Neuronal stem cell (in vitro differentiated cells): ENCODE measurements at regions not wholly inside any gene's neighbourhood (a gene's known extent, or its start where the extent isn't known, plus 50 kb on each side); places are given as distances from the start of the nearest gene placed in this dataset.

Experiments used
- DNase-seq: peaks from one replicate; pipeline ENCODE4 v3.0.0-alpha.2; 2013; ENCODE audit warnings: low spot score
- H2AFZ ChIP-seq: one replicate; pipeline ENCODE4 v1.6.1; 2013; ENCODE audit warnings: mild to moderate bottlenecking, low read length, inconsistent platforms
- H2AK5ac ChIP-seq: 2 replicates; pipeline ENCODE4 v1.6.1; 2013; ENCODE audit warnings: low read depth, mild to moderate bottlenecking, inconsistent platforms, low read length, moderate library complexity, mixed read lengths
- H2BK120ac ChIP-seq: 2 replicates; pipeline ENCODE4 v1.6.1; 2013; ENCODE audit warnings: low read depth, mild to moderate bottlenecking, inconsistent platforms, low read length, moderate library complexity, mixed read lengths
- H2BK12ac ChIP-seq: one replicate; pipeline ENCODE4 v1.6.1; 2013; ENCODE audit warnings: low read length, inconsistent platforms
- H2BK15ac ChIP-seq: 2 replicates; pipeline ENCODE4 v1.6.1; 2013; ENCODE audit warnings: mild to moderate bottlenecking, low read length, inconsistent platforms, mixed read lengths
- H2BK5ac ChIP-seq: one replicate; pipeline ENCODE4 v1.6.1; 2013; ENCODE audit warnings: inconsistent platforms, mild to moderate bottlenecking, low read length, moderate library complexity
- H3K14ac ChIP-seq: one replicate; pipeline ENCODE4 v1.6.1; 2013; ENCODE audit warnings: low read length, inconsistent platforms
- H3K18ac ChIP-seq: 2 replicates; pipeline ENCODE4 v1.6.1; 2013; ENCODE audit warnings: low read length, inconsistent platforms
- H3K23ac ChIP-seq: 2 replicates; pipeline ENCODE4 v1.6.1; 2013; ENCODE audit warnings: low read depth, mild to moderate bottlenecking, mixed read lengths, low read length, inconsistent platforms; ENCODE audit not compliant: poor library complexity
- H3K27ac ChIP-seq: replicated peaks from 3 replicates; pipeline ENCODE4 v1.5.1; 2013; ENCODE audit warnings: low read length, inconsistent platforms
- H3K27me3 ChIP-seq, 3 experiments: 2 replicates each; pipeline ENCODE4 v1.6.1; 2013; ENCODE audit warnings: low read length in 3 of 3, mild to moderate bottlenecking in 2 of 3, inconsistent platforms in 1 of 3, low read depth in 1 of 3, mixed read lengths in 1 of 3, moderate library complexity in 1 of 3; ENCODE audit not compliant: control insufficient read depth in 3 of 3, insufficient read depth in 3 of 3
- H3K36me3 ChIP-seq, 2 donors: replicated peaks in 1 of 2; 2 replicates each; pipeline ENCODE4 v1.6.1; 2013; ENCODE audit warnings: low read length in 2 of 2; ENCODE audit not compliant: control insufficient read depth in 2 of 2, insufficient read depth in 2 of 2
- H3K4ac ChIP-seq: 2 replicates; pipeline ENCODE4 v1.6.1; 2013; ENCODE audit warnings: inconsistent platforms, mild to moderate bottlenecking, low read length, moderate library complexity
- H3K4me1 ChIP-seq, 2 donors: 1 replicate in 1 of 2; 2 replicates in 1 of 2; pipeline ENCODE4 v1.6.1; 2013; ENCODE audit warnings: low read length in 2 of 2, low read depth in 1 of 2; ENCODE audit not compliant: control insufficient read depth in 2 of 2, insufficient read depth in 1 of 2
- H3K4me2 ChIP-seq: one replicate; pipeline ENCODE4 v1.6.1; 2013; ENCODE audit warnings: mild to moderate bottlenecking, low read length, inconsistent platforms; ENCODE audit not compliant: insufficient read depth, poor library complexity, severe bottlenecking
- H3K4me3 ChIP-seq, 2 donors: 2 replicates each; pipeline ENCODE4 v1.5.1; 2013; ENCODE audit warnings: low read length in 2 of 2, mild to moderate bottlenecking in 2 of 2, inconsistent platforms in 1 of 2, moderate library complexity in 1 of 2
- H3K79me1 ChIP-seq: one replicate; pipeline ENCODE4 v1.6.1; 2013; ENCODE audit warnings: low read depth, mild to moderate bottlenecking, inconsistent platforms, low read length, moderate library complexity
- H3K9ac ChIP-seq: one replicate; pipeline ENCODE4 v1.6.1; 2013; ENCODE audit warnings: mild to moderate bottlenecking, low read depth, low read length, inconsistent platforms; ENCODE audit not compliant: poor library complexity
- H3K9me3 ChIP-seq, 2 donors: replicated peaks in 1 of 2; 2 replicates each; pipeline versions ENCODE3 to v1.6.1; 2013; ENCODE audit warnings: low read length in 2 of 2, mild to moderate bottlenecking in 2 of 2, inconsistent platforms in 1 of 2, low read depth in 1 of 2, mixed read lengths in 1 of 2, moderate library complexity in 1 of 2; ENCODE audit not compliant: control insufficient read depth in 2 of 2, insufficient read depth in 1 of 2
- H4K8ac ChIP-seq: one replicate; pipeline ENCODE4 v1.6.1; 2013; ENCODE audit warnings: low read depth, mild to moderate bottlenecking, inconsistent platforms, low read length, moderate library complexity
- H4K91ac ChIP-seq: one replicate; pipeline ENCODE4 v1.6.1; 2013; ENCODE audit warnings: low read length, low read depth, mild to moderate bottlenecking, inconsistent platforms; ENCODE audit not compliant: poor library complexity
- WGBS, 2 donors: extraction: QIAGEN DNeasy Blood & Tissue Kit; methylation state at CpG; one replicate each; pipeline ENCODE4 v1.1.7; 2013; ENCODE audit warnings: missing lambda C conversion rate in 2 of 2, mixed read lengths in 1 of 2; ENCODE audit not compliant: insufficient read length in 2 of 2, insufficient replicate concordance in 1 of 2; ENCODE audit errors: extremely low coverage in 2 of 2; 5-methylcytosine and 5-hydroxymethylcytosine counted together

- Histone ChIP-seq H2AK5ac (no peak overlapping the region), H3K14ac (no peak overlapping the region), H2BK12ac (no peak overlapping the region), H3K27me3 (no peaks in the 10 kb centered on the region), H3K27ac (no peak overlapping the region), H3K4me1 (peaks cover 0 to 2% of the 10 kb centered on the region in 2 donors), H2BK5ac (no peak overlapping the region), H4K8ac (no peak overlapping the region), H2AFZ (no peak overlapping the region), H3K4me3 (no peak overlapping the region), H3K36me3 (no peaks in the 10 kb centered on the region), H3K23ac (no peak overlapping the region), H3K9ac (no peak overlapping the region), H3K18ac (peak overlapping the region; percentile 73), H3K79me1 (no peaks in the 10 kb centered on the region), H3K9me3 (no peaks in the 10 kb centered on the region), H3K4ac (no peak overlapping the region), H3K4me2 (no peak overlapping the region), H2BK15ac (no peak overlapping the region), H4K91ac (no peak overlapping the region), H2BK120ac (no peak overlapping the region)
- no peak for DNase-seq
- no CpG with 5 or more reads among the region's 3 CpGs for WGBS, 2 donors
Observed at GRCh38 chr7:41910940-41911600, 208.2 kb upstream of the INHBA start.

- H3K4me3 ChIP-seq: no peak overlapping the region
- H3K9ac ChIP-seq: no peak overlapping the region
- no peak overlapping the region for H3K14ac ChIP-seq
- H3K27ac ChIP-seq: no peak overlapping the region
- no peaks in the 10 kb centered on the region for H3K27me3 ChIP-seq
- no peak overlapping the region for H2BK12ac ChIP-seq
- no peak overlapping the region for H2AK5ac ChIP-seq
- H3K18ac ChIP-seq: no peak overlapping the region
- no peak for DNase-seq
- no peak overlapping the region for H3K4ac ChIP-seq
- H3K36me3 ChIP-seq: no peaks in the 10 kb centered on the region
- no peak overlapping the region for H4K8ac ChIP-seq
- no peak overlapping the region for H4K91ac ChIP-seq
- no peak overlapping the region for H3K23ac ChIP-seq
- no peak overlapping the region for H2BK120ac ChIP-seq
- no peak overlapping the region for H3K4me2 ChIP-seq
- H3K4me1 ChIP-seq: peaks cover 0 to 2% of the 10 kb centered on the region in 2 donors
- H2BK5ac ChIP-seq: no peak overlapping the region
- H2BK15ac ChIP-seq: no peak overlapping the region
- peaks cover 2 to 6% of the 10 kb centered on the region in 2 donors for H3K9me3 ChIP-seq
- H3K79me1 ChIP-seq: no peaks in the 10 kb centered on the region
- no peak overlapping the region for H2AFZ ChIP-seq
Observed at GRCh38 chr7:41907444-41907843, 204.6 kb upstream of the INHBA start.

- no peak overlapping the region for H3K9ac ChIP-seq
- H2BK12ac ChIP-seq: no peak overlapping the region
- H4K8ac ChIP-seq: no peak overlapping the region
- no peak overlapping the region for H2BK15ac ChIP-seq
- H3K27me3 ChIP-seq: peaks cover 0 to 3% (median 0%) of the 10 kb centered on the region in 3 experiments
- no peak overlapping the region for H2BK5ac ChIP-seq
- no peak overlapping the region for H2BK120ac ChIP-seq
- no peak overlapping the region for H3K14ac ChIP-seq
- no CpG with 5 or more reads among the region's 2 CpGs for WGBS, 2 donors
- no peak for DNase-seq
- H3K79me1 ChIP-seq: no peaks in the 10 kb centered on the region
- H3K4ac ChIP-seq: no peak overlapping the region
- H3K23ac ChIP-seq: no peak overlapping the region
- H3K27ac ChIP-seq: no peak overlapping the region
- no peak overlapping the region for H3K4me2 ChIP-seq
- no peaks in the 10 kb centered on the region for H3K4me1 ChIP-seq
- H3K18ac ChIP-seq: no peak overlapping the region
- peaks cover 2 to 6% of the 10 kb centered on the region in 2 donors for H3K9me3 ChIP-seq
- H4K91ac ChIP-seq: no peak overlapping the region
- H3K36me3 ChIP-seq: no peaks in the 10 kb centered on the region
- H3K4me3 ChIP-seq: no peak overlapping the region
- H2AFZ ChIP-seq: no peak overlapping the region
- no peak overlapping the region for H2AK5ac ChIP-seq
Observed at GRCh38 chr7:41900532-41900931, 197.6 kb upstream of the INHBA start.

DNA sequence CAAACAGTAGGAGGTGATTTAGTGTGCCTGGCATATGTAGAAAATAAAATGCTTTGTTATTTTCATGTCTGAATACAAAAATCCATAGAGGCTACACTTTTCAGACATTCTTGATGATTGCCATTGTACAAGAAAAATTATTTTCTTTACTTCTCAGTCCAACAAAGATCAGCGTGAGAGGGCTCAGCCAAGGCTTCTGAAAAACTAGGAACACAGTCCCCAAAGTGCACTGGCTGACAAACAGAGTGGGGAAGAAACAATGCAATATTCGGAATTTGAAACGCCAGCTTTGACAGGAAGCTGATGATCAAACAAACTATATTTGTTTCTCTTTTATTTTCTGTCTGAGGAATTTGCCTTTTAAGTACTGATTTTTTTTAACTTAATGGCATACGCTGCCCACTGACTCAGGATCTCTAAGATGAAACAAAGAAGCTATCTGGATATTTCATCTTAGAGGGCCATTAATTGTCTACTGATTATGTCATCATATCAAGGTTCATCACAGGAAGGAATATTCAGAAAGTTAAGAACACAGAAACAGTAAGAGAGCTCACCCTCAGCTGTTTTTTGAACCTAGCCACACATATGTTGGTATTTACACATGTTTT is 197.0 kb upstream of the INHBA start:
- Histone ChIP-seq H3K4ac (no peak overlapping the region), H3K4me1 (no peaks in the 10 kb centered on the region), H3K9ac (no peak overlapping the region), H3K14ac (no peak overlapping the region), H3K79me1 (no peaks in the 10 kb centered on the region), H2BK5ac (no peak overlapping the region), H2BK15ac (no peak overlapping the region), H2BK120ac (no peak overlapping the region), H3K27ac (no peak overlapping the region), H2BK12ac (no peak overlapping the region), H3K27me3 (peaks cover 0 to 3% (median 0%) of the 10 kb centered on the region in 3 experiments), H2AFZ (no peak overlapping the region), H3K23ac (no peak overlapping the region), H3K18ac (no peak overlapping the region), H4K8ac (no peak overlapping the region), H3K4me2 (no peak overlapping the region), H2AK5ac (no peak overlapping the region), H3K9me3 (peaks cover 2 to 6% of the 10 kb centered on the region in 2 donors), H3K4me3 (no peak overlapping the region), H3K36me3 (no peaks in the 10 kb centered on the region), H4K91ac (no peak overlapping the region)
- WGBS, 2 donors: no CpG with 5 or more reads among the region's 4 CpGs
- DNase-seq: no peak
